ENCODE measurements at regions not wholly inside any gene's neighbourhood (a gene's known extent, or its start where the extent isn't known, plus 50 kb on each side); places are given as distances from the start of the nearest gene placed in this dataset.

DNA sequence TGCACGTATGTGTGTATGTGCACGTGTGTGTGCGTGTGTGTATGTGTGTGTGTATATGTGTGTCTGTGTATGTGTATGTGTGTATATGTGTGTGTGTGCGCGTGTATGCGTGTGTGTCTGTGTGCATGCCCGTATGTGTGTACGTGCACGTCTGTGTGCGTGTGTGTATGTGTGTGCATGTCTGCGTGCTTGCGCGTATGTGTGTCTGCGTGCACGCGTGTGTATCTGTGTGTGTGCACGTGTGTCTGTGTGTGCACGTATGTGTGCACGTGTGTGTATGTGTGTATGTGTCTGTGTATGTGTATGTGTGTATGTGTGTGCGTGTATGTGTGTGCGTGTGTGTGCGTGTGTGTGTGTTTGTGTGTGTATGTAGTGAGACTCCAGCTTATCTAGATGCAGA is 97.5 kb upstream of the SPATS2L start:
- ATAC-seq: no peak
- H3K27ac Mint-ChIP-seq: peak overlapping the region; percentile 36; the same call in 1 of the 2 replicates
- no peaks in the 10 kb centered on the region for H3K27me3 ChIP-seq (ENCODE audit: insufficient read depth)
- H3K4me3 Mint-ChIP-seq: no peak overlapping the region
- no peak overlapping the region for H3K4me2 ChIP-seq
- H3K9me2 ChIP-seq (ENCODE audit: insufficient read depth): no peaks in the 10 kb centered on the region
- no peaks in the 10 kb centered on the region for H3K79me2 ChIP-seq (replicated peaks; ENCODE audit: insufficient read depth)
- H3K4me1 Mint-ChIP-seq: peaks cover 20% of the 10 kb centered on the region
- no peaks in the 10 kb centered on the region for H3K36me3 ChIP-seq (ENCODE audit: insufficient read depth)
- no peaks in the 10 kb centered on the region for H4K20me1 ChIP-seq (replicated peaks; ENCODE audit: insufficient read depth)
- no peak for DNase-seq (ENCODE audit: low spot score)
- H3K36me3 Mint-ChIP-seq (ENCODE audit: low read depth): peaks cover 29% of the 10 kb centered on the region
- H2AFZ ChIP-seq: no peak overlapping the region
- H3K4me1 ChIP-seq (ENCODE audit: insufficient read depth): peaks cover 6% of the 10 kb centered on the region
- TF ChIP-seq ZNF114 (CRISPR knock-in tag; IDR thresholded peaks at IDR 0.05) (no peak), CREB1 (CRISPR knock-in tag; IDR thresholded peaks at IDR 0.05; ENCODE audit: low read depth) (no peak), JUNB (IDR thresholded peaks at IDR 0.05; ENCODE audit: unreplicated experiment) (no peak), ZNF462 (CRISPR knock-in tag; IDR thresholded peaks at IDR 0.05) (no peak), POLR2AphosphoS5 (IDR thresholded peaks at IDR 0.05; ENCODE audit: low read depth) (no peak), NANOG (IDR thresholded peaks at IDR 0.05; ENCODE audit: borderline replicate concordance) (no peak), STAT1 (IDR thresholded peaks at IDR 0.05; ENCODE audit: unreplicated experiment) (no peak), EZH2 (IDR thresholded peaks at IDR 0.05; ENCODE audit: low read depth, unreplicated experiment) (no peak), EZH2phosphoT487 (IDR thresholded peaks at IDR 0.05; ENCODE audit: unreplicated experiment) (no peak), ZNF331 (CRISPR knock-in tag; IDR thresholded peaks at IDR 0.05; ENCODE audit: low read depth) (no peak), CTCF (conservative IDR thresholded peaks at IDR 0.05; ENCODE audit: low read depth in 2 of 2) (no peak)
- TF ChIP-seq, protein P1, sequence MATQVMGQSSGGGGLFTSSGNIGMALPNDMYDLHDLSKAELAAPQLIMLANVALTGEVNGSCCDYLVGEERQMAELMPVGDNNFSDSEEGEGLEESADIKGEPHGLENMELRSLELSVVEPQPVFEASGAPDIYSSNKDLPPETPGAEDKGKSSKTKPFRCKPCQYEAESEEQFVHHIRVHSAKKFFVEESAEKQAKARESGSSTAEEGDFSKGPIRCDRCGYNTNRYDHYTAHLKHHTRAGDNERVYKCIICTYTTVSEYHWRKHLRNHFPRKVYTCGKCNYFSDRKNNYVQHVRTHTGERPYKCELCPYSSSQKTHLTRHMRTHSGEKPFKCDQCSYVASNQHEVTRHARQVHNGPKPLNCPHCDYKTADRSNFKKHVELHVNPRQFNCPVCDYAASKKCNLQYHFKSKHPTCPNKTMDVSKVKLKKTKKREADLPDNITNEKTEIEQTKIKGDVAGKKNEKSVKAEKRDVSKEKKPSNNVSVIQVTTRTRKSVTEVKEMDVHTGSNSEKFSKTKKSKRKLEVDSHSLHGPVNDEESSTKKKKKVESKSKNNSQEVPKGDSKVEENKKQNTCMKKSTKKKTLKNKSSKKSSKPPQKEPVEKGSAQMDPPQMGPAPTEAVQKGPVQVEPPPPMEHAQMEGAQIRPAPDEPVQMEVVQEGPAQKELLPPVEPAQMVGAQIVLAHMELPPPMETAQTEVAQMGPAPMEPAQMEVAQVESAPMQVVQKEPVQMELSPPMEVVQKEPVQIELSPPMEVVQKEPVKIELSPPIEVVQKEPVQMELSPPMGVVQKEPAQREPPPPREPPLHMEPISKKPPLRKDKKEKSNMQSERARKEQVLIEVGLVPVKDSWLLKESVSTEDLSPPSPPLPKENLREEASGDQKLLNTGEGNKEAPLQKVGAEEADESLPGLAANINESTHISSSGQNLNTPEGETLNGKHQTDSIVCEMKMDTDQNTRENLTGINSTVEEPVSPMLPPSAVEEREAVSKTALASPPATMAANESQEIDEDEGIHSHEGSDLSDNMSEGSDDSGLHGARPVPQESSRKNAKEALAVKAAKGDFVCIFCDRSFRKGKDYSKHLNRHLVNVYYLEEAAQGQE (IDR thresholded peaks at IDR 0.05; ENCODE audit: unreplicated experiment): no peak
- TF ChIP-seq, protein P2, sequence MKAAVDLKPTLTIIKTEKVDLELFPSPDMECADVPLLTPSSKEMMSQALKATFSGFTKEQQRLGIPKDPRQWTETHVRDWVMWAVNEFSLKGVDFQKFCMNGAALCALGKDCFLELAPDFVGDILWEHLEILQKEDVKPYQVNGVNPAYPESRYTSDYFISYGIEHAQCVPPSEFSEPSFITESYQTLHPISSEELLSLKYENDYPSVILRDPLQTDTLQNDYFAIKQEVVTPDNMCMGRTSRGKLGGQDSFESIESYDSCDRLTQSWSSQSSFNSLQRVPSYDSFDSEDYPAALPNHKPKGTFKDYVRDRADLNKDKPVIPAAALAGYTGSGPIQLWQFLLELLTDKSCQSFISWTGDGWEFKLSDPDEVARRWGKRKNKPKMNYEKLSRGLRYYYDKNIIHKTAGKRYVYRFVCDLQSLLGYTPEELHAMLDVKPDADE (IDR thresholded peaks at IDR 0.05): no peak
- no peak overlapping the region for H3K4me3 ChIP-seq
- H3K27me3 Mint-ChIP-seq (ENCODE audit: insufficient read depth, low read depth, poor library complexity): peaks cover 6% of the 10 kb centered on the region
- no peak overlapping the region for H3K27ac ChIP-seq (ENCODE audit: low read depth)
- H3K9me3 Mint-ChIP-seq: peaks cover 23% of the 10 kb centered on the region
- peaks cover 8% of the 10 kb centered on the region; the same call in 1 of the 2 replicates for H3F3A ChIP-seq (replicated peaks; ENCODE audit: low read depth)

Data from GM23338 (cell line).